Spleen (tissue), 11 donors: ENCODE measurements at regions not wholly inside any gene's neighbourhood (a gene's known extent, or its start where the extent isn't known, plus 50 kb on each side); places are given as distances from the start of the nearest gene placed in this dataset.

Experiments
- DNase-seq: peaks from one replicate; pipeline ENCODE4 v3.0.0-alpha.2; 2020
- H3K27ac ChIP-seq, 8 donors: fragments of 200-600 bp; sonication (generic) in 7 of 8; 1 replicate in 4 of 8; 2 replicates in 4 of 8; pipeline versions ENCODE4 v1.5.0 to v1.8.0; 2016 to 2021; ENCODE audit warnings: inconsistent platforms in 4 of 8, mild to moderate bottlenecking in 4 of 8, moderate library complexity in 1 of 8
- H3K27me3 ChIP-seq, 7 donors: fragments of 200-600 bp; sonication (generic) in 6 of 7; replicated peaks in 1 of 7; 1 replicate in 4 of 7; 2 replicates in 3 of 7; pipeline versions ENCODE4 v1.5.0 to v1.8.0; 2016 to 2021; ENCODE audit warnings: inconsistent platforms in 3 of 7, mild to moderate bottlenecking in 1 of 7
- H3K36me3 ChIP-seq, 6 donors: fragments of 200-600 bp; sonication (generic) in 5 of 6; 1 replicate in 4 of 6; 2 replicates in 2 of 6; pipeline versions ENCODE4 v1.5.0 to v1.8.0; 2016 to 2021; ENCODE audit warnings: inconsistent platforms in 2 of 6
- H3K4me1 ChIP-seq, 6 donors: fragments of 200-600 bp; sonication (generic) in 5 of 6; 1 replicate in 3 of 6; 2 replicates in 3 of 6; pipeline versions ENCODE4 v1.5.0 to v1.8.0; 2016 to 2021; ENCODE audit warnings: inconsistent platforms in 3 of 6
- H3K4me3 ChIP-seq, 8 donors: fragments of 200-600 bp; sonication (generic) in 7 of 8; 1 replicate in 4 of 8; 2 replicates in 4 of 8; pipeline versions ENCODE4 v1.5.0 to v1.8.0; 2016 to 2021; ENCODE audit warnings: inconsistent platforms in 4 of 8, mild to moderate bottlenecking in 4 of 8, moderate library complexity in 2 of 8
- H3K9me3 ChIP-seq, 8 donors: fragments of 200-600 bp; sonication (generic) in 7 of 8; 1 replicate in 4 of 8; 2 replicates in 4 of 8; pipeline versions ENCODE4 v1.5.0 to v1.8.0; 2016 to 2021; ENCODE audit warnings: inconsistent platforms in 4 of 8
- CTCF ChIP-seq, 11 experiments: fragments of 200-600 bp in 7 of 11; fragments of 450-650 bp in 4 of 11; sonication (generic) in 4 of 11; IDR thresholded peaks in 8 of 11; conservative IDR thresholded peaks in 3 of 11; 1 replicate in 7 of 11; 2 replicates in 4 of 11; pipeline versions ENCODE4 v1.4.0 to v1.8.0; 2016 to 2021; ENCODE audit warnings: antibody characterized with exemption in 11 of 11, inconsistent platforms in 4 of 11, mild to moderate bottlenecking in 1 of 11
- POLR2A ChIP-seq, 3 donors: fragments of 450-650 bp; IDR thresholded peaks; one replicate each; pipeline ENCODE4 v1.5.1; 2017; ENCODE audit warnings: antibody characterized with exemption in 3 of 3, mild to moderate bottlenecking in 1 of 3
- POLR2AphosphoS5 ChIP-seq, 3 donors: sonication (generic); formaldehyde crosslinking; IDR thresholded peaks; one replicate each; pipeline ENCODE4 v1.5.1; 2017; ENCODE audit warnings: antibody characterized with exemption in 3 of 3
- WGBS, 5 donors: extraction: QIAGEN DNeasy Blood & Tissue Kit in 3 of 5; methylation state at CpG; one replicate each; pipeline versions ENCODE4 v1.1.5 to v1.1.7; 2013 to 2018; 5-methylcytosine and 5-hydroxymethylcytosine counted together
- intact Hi-C: fragments of 100-400 bp; cut with DNase I; formaldehyde crosslinking; loops from one replicate; pipeline ENCODE4 v1.15.0; 2023; ENCODE audit warnings: low total_unique reads
- donor health status: healthy with polysubstance abuse.
- donor health status: DM: no; HTN: no; CAD: no; lungs with moderate emphysema.
- donor health status: DM: no; HTN: no; CAD: no.
- donor health status: Bipolar disorder and iron deficiency.
- donor health status: healthy.
- donor health status: DM: no; HTN: no; CAD: no.
- donor health status: DM: yes; HTN: yes; CAD: no.

DNA sequence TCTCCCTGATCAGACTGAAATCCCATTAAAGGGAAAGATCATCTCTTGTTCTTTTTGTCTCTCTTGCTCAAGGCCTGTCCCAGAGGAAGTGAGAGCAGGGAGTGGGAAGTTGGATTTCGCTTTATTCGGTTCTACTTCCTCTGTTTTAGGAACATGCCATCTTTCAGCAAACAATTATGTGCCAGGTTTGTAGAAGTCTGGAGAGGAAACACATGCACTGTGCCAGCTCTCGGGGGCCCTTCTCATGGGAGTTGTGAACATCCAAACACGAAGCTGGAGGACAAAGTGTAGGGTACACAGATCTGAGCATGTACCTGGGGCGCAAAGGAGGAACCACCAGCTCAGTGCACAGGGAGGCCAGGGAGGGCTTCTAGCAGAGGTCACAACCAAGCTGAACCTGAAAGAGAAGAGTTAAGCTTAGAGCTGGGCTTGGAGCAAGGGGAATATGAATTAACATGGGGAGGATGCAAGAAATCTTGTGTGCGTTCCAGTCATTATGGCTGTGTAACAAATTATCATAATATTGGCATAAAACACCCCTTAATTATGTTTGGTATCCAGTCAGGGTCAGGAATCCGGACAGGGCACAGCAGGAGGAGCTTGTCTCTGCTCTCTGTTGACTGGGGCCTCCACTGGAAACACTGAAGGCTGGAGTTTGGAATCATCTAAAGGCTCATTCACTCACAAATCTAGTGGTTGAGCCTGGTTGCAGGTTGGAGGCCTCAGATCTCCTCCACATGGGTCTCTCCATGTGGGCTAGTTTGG, 128.6 kb downstream of the ZFP36L2 start:
- TF ChIP-seq POLR2AphosphoS5 (IDR thresholded peaks at IDR 0.05) (peak in 1 of 3 donors; percentile 46), CTCF (IDR thresholded peaks at IDR 0.05 in 8 of 11, conservative IDR thresholded peaks at IDR 0.05 in 3 of 11) (no peak)
- Histone ChIP-seq H3K36me3 (no peaks in the 10 kb centered on the region), H3K27me3 (no peaks in the 10 kb centered on the region), H3K9me3 (peaks cover 0 to 13% (median 3%) of the 10 kb centered on the region in 8 donors), H3K4me1 (peaks cover 7 to 48% (median 25%) of the 10 kb centered on the region in 6 donors), H3K27ac (peak overlapping the region in 4 of 8 donors; percentile 52 to 61 (median 56)), H3K4me3 (no peak overlapping the region)
- DNase-seq, result no peak
- intact Hi-C loops, result no loop called here
- WGBS, 5 donors, result 37 to 47% (median 41%) methylated on average over 7 of the region's 7 CpGs

DNA sequence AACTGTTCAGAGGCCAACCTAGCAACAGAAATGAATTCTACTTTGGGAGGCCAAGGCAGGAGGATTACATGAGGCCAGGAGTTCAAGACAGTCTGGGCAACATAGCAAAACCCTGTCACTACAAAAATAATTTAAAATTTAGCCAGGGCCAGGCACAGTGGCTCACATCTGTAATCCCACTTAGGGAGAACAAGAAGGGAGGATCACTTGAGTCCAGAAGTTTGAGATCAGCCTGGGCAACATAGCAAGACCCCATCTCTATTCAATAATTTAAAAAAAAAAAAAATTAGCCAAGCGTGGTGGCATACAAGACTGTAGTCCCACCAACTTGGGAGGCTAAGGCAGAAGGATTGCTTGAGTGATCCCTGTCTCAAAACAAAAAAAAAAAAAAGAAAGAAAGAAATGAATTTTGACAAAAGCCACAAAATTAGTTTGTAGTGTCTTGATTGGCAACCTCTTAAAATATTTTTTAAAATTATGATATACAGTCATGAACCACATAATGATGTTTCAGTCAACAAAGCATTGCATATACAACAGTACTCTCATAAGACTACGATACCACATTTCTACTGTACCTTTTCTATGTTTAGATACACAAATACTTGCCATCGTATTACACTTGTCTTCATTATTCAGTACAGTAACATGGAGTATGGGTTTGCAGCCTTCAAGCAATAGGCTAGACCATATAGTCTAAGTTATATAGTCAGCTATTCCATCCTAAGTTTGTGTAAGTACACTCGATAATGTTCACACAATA, 130.7 kb downstream of the ZFP36L2 start:
- H3K4me3 ChIP-seq, result no peak overlapping the region
- intact Hi-C loops, result no loop called here
- peaks cover 0 to 22% (median 9%) of the 10 kb centered on the region in 8 donors for H3K9me3 ChIP-seq
- peaks cover 3 to 26% (median 19%) of the 10 kb centered on the region in 6 donors for H3K4me1 ChIP-seq
- TF ChIP-seq POLR2A (IDR thresholded peaks at IDR 0.05) (no peak), CTCF (IDR thresholded peaks at IDR 0.05 in 8 of 11, conservative IDR thresholded peaks at IDR 0.05 in 3 of 11) (no peak), POLR2AphosphoS5 (IDR thresholded peaks at IDR 0.05) (no peak)
- H3K27ac ChIP-seq, result no peak overlapping the region
- no peaks in the 10 kb centered on the region for H3K36me3 ChIP-seq
- H3K27me3 ChIP-seq, result no peaks in the 10 kb centered on the region
- DNase-seq, result no peak
- WGBS, 5 donors, result 92 to 99% (median 96%) methylated on average over 4 of the region's 4 CpGs

DNA sequence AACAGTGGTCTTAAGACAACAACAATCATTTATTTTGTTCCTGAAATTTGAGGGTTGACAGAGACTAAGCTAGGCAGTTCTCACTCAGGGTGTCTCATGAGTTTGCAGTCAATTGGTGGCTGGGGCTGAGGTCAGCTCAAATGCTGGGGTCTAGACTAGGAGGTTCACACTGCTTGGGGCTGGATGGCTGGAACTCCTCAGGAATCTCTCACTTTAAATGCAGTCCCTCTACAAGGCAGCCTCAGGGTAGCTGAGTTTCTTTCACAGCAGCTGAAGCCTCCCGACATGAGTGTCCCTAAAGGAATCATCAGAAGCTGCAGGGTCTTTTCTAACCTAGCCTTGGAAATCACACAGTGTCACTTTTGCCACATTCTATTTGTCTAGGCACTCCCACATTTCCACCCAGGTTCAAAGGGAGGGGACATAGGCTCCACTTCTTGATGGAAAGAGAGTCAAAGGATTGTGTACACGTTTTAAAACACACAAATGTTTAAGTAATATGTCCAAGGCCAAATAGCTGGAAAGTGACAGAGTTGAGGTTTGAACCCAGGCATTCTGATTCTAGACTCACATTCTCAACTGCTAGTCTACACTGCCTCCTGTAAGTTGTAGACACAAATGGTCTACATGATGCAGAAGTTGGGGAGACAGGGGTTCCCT, 133.8 kb downstream of the ZFP36L2 start:
- peaks cover 3 to 12% (median 8%) of the 10 kb centered on the region in 6 donors for H3K4me1 ChIP-seq
- peaks cover 0 to 28% (median 16%) of the 10 kb centered on the region in 8 donors for H3K9me3 ChIP-seq
- H3K27me3 ChIP-seq, result no peaks in the 10 kb centered on the region
- no peak overlapping the region for H3K27ac ChIP-seq
- 75 to 88% (median 85%) methylated on average over 2 of the region's 2 CpGs for WGBS, 5 donors
- TF ChIP-seq POLR2AphosphoS5 (IDR thresholded peaks at IDR 0.05) (no peak), POLR2A (IDR thresholded peaks at IDR 0.05) (no peak), CTCF (IDR thresholded peaks at IDR 0.05 in 8 of 11, conservative IDR thresholded peaks at IDR 0.05 in 3 of 11) (no peak)
- no peak overlapping the region for H3K4me3 ChIP-seq
- H3K36me3 ChIP-seq, result no peaks in the 10 kb centered on the region
- DNase-seq, result no peak
- intact Hi-C loops, result no loop called here
